DMS153 treated with DMSO at 0.1 percent for 48 hours (cell line): ENCODE measurements at regions not wholly inside any gene's neighbourhood (a gene's known extent, or its start where the extent isn't known, plus 50 kb on each side); places are given as distances from the start of the nearest gene placed in this dataset.

Experiments
- DNase-seq: peaks from one replicate; lab custom pipeline; 2025; ENCODE audit not compliant: unreplicated experiment; lab: John Stamatoyannopoulos, UW

DNA sequence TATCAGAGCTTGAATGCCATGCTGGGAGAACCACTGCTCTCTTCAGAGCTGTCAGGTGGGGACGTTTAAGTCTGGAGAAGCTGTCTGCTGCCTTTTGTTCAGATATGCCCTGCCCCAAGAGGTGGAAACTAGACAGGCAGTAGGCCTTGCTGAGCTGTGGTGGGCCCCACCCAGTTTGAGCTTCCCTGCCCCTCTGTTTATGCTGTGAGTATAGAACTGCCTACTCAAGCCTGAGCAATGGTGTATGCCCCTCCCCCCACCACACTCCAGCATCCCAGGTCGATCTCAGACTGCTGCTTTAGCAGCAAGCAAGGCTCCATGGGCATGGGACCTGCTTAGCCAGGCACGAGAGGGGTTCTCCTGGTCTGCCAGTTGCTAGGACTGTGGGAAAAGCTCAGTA is 362.3 kb downstream of the FAM170A start:
- no peak for DNase-seq

DNA sequence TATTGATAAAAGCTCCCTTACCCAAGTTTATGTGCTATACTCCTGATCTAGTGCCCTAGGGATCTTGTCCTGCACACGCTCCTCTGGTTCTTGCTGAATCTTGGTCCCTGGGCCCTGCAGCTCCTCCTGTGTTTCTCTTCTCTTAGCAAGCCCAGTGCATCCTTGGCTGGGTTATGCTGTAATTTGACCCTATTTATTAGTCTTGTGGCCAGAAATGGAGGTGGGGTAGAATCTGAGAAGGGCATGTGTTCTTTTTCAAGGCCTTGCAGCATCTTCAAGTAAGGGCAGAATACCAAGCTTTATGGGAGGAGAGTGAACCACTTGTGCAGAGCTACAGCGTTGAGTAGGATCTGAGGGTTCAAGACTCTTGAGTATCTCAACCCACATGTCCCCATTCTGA is 366.8 kb downstream of the FAM170A start:
- no peak for DNase-seq

DNA sequence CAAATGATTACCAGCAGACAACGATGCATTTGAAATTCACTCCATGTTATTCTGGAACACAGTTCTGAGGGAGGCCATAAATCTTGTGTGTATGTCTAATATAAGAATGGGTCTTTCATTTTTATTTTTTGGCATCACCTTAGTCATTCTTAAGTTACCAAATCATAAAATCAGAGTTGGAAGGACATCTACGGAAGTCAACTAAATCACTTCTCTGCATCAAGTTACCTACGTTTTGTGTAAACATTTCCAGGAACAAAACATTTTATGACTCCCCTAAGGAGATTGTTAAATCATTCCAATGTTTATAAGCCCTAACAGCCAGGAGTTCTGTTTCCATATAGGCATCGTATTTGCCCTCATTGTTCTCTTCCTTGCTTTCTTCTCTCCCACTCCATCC is 378.2 kb downstream of the FAM170A start:
- no peak for DNase-seq

DNA sequence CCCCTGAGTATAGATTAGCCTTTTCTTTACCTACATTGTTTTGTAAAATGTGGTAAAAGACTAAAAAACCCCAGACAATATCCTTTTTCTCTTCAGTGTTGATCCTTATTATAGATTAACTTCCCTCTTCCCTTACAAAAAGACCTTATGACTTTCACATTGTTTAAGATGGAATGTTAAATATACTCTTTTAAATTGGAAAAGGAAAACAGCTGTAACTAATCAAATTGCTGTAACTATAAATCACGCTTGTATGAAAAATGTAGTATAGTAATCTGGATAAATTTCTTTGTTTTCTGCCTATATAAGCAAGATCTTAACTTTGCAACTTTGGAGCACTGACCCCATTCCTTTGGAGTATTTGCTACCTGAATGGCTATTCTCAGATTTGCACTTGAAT is 383.1 kb downstream of the FAM170A start:
- no peak for DNase-seq

DNA sequence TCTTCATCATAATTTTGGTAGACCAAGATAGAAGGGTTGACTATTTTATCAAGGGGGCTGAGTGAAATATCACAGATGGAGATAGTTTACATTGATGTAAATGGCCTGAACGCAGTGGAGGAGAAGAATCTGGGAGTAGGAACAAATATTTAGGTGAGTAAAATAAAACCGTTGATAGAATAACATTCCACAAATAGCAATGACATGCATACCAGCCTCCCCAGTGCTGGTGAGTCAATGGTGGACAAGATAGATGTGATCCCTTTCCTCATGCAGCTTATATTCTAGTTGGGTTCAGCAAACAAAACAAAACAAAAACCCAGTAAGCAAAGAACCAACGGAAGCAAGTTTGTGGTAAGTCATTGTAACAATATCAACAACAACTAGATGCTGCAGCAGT is 385.2 kb downstream of the FAM170A start:
- DNase-seq = no peak

DNA sequence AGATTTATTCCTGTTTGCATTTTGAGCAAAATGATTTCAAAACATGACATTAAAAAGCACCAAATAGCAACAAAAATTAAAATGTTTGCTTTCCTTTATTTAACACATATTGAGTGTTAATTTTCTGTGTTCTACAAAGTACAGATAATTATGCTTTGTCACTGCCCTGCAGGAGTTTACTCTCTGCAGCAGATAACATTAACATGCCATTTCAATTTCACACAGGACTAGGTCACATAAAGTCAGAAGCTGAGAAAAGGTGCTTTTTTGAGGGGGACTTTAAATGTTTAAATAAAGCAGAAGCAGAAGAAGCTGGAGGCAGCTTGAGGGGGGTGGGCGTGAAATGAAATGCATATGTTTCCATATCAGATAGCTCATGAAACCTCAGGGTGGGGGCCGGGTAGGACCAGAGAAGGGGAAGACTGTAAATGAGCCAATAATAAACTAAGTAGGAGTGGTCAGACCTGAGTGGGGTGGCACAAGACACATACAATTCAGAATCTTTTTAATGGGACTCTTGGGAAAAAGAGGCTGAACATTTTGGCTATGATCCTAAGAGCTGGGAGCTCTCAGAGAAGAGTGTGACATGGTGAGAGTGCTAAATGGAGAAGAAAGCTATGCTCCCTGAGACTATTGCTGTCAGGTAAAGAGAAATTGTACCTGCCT is 387.5 kb downstream of the FAM170A start:
- no peak for DNase-seq

DNA sequence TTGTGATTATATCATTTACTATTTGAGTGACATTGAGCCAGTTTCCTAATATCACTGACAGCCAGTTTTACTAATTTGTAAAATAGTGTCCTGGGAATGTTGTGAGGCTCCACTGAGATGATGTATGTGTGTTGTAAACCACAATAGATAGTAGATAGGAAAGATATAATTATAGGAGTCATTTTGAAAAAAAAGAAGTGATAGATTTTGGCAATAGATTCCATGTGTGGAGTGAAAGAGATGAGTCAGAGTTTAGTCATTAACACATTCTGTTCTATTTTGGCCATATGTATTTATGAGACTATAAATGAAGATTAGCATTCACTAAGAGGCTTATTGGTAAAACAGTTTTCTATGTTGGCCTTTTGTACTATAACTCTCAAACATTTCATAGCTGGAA is 388.2 kb downstream of the FAM170A start:
- no peak for DNase-seq

DNA sequence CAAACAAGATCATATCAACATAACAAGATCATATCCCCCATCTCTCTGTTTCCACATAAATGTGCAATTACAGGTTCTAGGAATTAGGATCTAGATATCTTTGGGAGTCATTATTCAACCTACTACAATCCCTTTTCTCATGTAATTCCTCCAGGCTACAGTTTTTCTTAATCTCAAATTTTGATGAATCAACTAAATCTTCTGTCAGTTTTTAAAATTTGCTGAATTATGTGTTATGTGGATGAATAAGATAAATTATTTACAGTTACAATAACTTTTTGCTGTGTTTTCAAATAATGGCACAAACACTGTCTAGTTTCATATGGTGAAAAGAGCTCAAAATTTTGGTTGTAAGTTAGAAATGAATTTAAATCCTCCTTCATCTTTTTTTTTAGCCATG is 405.8 kb downstream of the FAM170A start:
- DNase-seq = no peak

DNA sequence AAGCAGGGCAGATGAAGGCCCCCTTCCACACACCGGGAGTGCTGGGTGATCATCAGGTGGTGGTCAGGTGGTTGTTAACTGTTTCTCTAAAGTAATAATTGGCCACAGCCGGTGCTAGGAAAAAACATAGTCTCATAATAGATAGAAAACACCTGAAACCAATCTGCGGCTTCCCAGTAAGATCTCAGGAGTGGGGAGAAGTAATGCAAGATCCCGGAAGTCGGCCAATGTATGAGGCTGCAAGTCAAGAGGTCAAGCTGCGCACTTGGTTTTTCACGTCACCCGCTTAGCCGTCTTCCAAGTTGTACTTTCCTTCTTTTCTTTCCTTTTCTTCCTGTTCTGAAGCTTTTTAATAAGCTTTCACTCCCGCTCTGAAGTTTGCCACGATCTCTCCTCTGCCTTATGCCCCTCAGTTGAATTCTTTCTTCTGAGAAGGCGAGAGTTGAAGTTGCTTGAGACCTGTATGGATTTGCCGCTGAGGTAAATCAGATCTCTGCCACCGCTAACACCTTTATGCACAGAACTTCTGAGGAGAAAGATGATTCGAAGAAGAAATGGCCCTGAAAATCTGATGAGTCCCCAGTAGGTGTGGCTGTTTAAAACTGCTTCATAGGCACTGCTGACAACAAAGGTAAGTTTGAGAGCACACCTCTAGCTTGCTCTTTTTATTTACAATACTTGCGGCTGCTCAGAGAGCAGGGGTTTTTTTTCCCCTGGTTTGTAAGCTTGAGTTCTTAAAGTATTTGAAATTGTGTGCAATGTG is 406.6 kb downstream of the FAM170A start:
- DNase-seq = no peak

DNA sequence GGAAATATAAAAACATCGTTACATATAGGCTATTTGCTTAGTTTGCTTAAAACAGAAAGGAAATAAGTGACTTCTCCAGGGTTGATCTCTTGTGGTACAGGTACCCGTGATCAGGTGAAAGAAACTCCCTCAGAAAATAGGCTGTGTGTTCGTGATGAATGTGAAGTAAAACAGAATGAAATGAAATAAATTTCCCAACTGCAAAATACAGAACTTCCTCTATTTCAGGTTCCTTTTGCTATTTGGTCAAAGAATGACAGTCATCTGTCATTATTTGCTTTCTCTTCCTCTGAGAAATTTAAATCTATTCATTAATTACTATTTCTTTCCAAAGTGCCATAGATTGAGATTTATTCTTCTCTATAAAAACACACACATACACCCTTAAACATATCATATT is 408.1 kb downstream of the FAM170A start:
- DNase-seq = no peak

DNA sequence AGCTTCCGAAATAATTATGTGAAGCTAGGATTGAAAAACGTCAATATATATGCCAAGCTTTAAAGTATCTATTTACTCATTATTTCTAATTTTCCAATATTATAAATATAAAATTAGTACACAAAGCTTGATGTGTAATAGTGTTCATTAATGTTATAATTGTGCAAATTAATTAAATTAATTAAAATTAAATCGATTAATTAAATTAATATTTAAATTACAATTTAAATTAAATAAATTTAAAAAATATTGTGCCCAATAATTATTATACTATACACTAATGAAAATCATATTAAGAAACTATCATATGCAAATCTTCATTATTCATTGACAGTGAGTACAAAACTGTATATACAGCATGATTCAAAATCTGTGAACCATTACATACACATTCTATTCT is 409.8 kb downstream of the FAM170A start:
- DNase-seq = no peak

DNA sequence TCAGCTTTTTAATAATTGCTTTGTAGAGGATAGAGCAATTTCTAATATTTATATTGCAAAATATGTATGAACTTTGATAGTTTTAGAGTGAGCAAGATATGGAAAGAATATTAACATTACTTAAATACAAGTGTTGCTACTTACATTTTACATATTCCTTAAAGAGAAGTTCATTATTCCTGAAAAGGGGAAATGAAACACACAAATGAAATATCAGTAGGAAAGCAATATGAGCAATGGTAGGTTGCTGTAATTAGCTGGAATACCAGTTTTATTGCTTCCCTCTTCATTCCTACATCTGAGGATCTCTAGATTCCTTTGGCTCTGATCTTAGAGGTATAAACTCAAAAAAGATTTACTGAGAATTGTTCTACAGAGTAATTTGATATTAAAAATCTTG is 414.1 kb downstream of the FAM170A start:
- no peak for DNase-seq

DNA sequence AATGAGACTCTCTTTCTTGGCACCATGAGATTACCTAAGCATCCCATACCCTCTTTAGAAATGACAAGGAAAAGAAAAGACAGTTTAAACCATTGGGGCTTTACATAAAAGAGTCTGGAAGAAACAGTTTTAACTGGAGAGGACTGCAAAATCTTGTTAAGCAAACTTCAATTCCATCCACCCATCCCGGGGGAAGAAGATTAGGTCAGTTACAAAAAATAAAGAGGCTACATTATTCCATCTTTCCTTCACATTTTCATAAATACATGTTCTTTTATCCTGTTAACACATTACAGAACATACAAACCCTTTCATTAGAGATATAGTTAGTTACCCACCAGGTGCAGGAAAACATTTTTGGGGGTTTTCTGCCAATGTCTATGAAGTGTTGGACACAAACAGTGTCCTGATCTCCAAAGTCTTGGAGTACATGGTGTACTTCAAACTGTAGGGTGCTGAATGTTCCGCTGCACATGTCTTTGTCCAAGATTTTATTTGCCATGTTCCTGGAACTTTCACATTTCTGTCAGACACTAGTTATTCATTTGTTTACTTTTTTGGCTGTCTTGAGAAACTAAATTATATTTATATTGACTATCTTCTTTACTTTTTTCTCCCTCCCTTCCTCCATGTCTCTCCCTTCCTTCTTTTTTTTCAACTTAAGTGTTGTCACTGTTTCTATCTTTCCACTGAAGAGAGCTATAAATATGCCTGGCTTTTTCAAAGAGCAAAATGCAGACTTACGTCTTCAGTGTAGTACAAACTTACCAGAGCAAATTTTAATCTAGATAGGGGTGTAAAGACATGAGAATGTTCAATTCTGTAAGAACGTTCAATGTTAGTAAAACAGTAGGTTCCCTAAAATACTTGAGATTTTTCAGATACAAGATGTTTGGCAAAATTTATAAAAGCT is 410.9 kb upstream of the PRR16 start:
- no peak for DNase-seq

DNA sequence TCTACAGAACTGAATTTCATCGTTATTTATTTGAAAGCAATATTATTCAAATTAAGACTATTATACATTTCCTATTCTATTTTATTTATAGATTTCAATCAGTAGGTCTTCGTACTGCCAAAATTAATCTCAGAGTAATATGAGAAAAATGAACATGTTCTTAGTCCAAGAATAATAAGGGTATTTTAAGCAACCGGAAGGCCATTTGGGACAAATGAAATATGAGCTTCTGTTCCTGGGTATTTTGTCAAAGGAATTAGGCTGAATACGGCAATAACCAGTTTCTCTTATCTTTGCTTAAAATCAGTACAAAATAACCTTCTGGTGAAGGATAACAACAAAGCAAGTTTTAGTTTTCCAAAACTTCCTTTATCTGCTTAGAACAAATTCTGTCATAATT is 410.3 kb upstream of the PRR16 start:
- DNase-seq = no peak

DNA sequence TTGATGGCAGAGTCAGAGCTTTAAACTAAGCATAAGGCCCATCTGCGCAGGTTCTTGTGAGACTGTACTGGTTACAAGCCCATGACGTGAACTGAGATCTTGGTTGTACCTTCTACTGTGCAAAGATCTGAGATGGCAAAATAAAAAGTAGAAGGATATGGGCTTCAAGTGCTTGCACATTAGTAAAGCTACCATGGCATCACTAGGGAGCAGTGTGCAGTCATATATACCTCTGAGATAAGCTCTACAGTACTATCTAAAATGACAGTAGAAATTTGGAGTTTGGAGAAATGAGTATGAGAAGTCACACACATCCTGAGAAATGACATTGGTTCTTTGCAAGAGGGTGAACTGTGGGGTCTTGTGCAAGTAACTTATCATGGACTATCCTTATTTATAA is 408.2 kb upstream of the PRR16 start:
- DNase-seq = no peak

DNA sequence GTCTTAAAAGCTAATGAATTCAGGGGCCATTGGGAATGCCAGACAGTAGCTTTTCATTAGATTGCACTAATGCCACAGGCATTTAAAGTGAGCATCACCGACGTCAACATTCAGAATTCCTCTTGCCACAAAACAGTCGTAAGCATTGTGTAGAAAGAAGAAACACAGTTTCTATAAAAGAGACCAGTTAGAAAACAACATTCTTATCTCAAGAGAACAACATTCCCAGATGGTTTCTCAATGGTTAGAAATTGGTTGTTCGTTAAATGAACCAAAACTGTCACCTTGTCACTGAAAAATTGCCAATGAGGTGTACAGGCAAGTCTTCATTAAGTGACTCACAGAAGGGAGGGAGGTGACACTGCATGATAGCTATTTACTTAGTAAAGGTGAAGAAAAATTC is 401.6 kb upstream of the PRR16 start:
- no peak for DNase-seq

DNA sequence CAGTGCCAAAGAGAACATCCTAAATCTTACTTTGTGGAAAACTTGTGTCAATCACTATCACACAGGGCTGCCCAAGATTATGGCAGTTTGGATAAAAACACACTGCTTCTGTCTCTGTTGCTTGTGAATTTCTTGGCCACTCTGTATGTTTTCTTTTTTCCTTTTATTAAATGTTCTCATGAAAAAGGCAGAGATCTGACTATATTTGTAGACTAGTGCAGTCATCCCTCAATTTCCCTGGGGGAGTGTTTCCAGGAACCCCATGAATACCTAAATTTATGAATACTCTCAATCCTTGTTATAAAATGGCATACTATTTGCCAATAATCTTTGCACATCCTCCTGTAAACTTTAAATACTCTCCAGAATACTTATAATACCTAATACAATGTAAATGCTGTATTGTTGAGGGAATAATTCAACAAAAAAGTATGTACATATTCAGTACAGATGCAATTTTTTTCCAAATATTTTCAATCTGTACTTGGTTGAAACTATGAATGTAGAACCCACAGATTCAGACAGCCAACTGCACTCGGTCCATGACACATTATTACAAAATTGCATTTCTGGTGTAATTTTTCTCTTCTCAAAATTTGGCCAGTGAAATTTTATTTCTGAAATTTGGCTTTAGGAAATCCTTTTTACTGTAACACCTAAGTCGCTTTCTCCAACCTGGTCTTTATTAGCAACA is 391.9 kb upstream of the PRR16 start:
- DNase-seq = no peak

DNA sequence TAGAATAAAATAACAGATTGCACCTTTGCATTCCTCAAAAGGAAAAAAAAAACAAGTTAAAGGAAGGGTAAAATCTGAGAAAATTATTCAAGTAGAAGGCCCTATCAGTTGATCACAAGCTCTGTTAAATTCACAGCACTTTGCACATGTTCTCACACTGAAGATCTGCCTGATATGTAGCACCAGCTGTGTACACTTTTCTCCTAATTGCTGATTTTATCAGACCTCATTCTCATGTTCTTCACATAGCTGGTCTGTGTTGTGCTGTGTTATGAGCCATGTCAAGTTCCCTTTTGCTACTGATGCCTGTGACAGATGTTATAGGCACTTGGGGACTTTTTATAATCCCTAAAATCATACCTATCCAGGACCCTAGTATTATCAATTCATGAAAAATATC is 390.4 kb upstream of the PRR16 start:
- no peak for DNase-seq

DNA sequence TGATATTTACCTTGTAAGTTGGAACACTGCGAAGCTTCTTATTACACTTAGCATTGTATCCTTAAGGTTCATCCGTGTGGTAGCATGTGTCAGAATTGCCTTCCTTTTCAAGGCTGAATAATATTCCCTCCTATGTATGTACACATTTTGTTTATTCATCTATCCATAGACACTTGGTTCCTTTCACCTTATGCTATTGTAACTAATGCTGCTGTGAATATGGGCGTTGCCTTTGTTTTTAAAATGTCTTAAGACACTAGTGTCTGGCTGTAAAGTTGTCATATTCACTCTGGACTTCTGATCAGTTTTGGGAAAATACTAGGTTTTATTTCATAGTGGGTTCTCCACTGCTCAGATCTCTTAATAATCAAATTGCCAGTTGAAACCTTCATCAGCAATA is 383.3 kb upstream of the PRR16 start:
- no peak for DNase-seq

DNA sequence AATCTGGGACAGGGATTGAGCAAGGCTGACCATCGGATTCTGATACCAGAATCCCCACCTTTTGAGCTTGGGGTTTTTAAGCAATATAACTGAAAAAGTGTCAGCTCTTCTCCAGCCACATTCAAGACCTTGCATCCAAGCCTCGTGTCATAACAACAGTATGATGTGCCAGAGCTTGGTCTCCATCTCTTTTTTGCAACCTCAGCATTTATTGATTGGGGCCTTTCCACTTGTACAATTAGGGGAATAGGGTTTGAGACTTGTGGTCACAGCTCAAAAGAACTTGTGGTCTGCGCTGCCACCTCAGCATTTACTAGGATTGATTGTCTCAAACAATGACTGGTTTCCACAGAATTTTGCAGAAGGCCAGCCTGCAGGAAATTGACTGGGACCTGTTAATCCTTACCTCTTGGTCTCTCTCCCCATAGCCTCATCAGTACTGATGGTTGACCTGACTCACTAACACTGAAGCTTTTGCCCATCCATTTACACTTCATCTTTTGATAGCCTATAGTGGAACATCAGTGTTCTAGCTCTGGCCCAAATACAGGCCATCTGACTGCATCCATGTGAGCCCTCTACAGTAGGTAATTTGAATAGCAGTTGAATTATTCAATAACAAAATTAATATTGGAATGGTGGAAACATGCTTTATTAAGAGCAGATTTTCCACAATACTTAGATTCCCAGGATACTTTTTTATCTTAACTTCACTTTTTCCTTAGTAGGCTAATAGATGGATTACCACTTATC is 381.6 kb upstream of the PRR16 start:
- DNase-seq = no peak
